ENCODE measurements at regions not wholly inside any gene's neighbourhood (a gene's known extent, or its start where the extent isn't known, plus 50 kb on each side); places are given as distances from the start of the nearest gene placed in this dataset.
A peak's percentile ranks its signal among the peaks of the same experiment; 100 is the strongest.

GRCh38 chr20:51091406-51092195, 68.7 kb upstream of the KCNG1 start:
- DNase-seq: peak; percentile 8

- no peak for DNase-seq
These were observed 66.9 kb upstream of the KCNG1 start for GRCh38 chr20:51089840-51090239.

- DNase-seq: no peak
These were observed 66.4 kb upstream of the KCNG1 start for GRCh38 chr20:51089272-51089781.

- DNase-seq: no peak
These were observed 64.4 kb upstream of the KCNG1 start for GRCh38 chr20:51087266-51087665.

GRCh38 chr20:51085769-51086168, 62.9 kb upstream of the KCNG1 start:
- no peak for DNase-seq

- DNase-seq: no peak
These were observed 61.9 kb upstream of the KCNG1 start for GRCh38 chr20:51084593-51085377.

GRCh38 chr20:51083447-51083846, 60.5 kb upstream of the KCNG1 start:
- no peak for DNase-seq

GRCh38 chr20:51082988-51083387, 60.1 kb upstream of the KCNG1 start:
- no peak for DNase-seq

GRCh38 chr20:51080516-51080915, 57.6 kb upstream of the KCNG1 start:
- no peak for DNase-seq

GRCh38 chr20:51079488-51079887, 56.6 kb upstream of the KCNG1 start:
- DNase-seq: no peak

- no peak for DNase-seq
These were observed 54.8 kb upstream of the KCNG1 start for GRCh38 chr20:51077686-51078060.

- no peak for DNase-seq
These were observed 54.1 kb upstream of the KCNG1 start for GRCh38 chr20:51076786-51077685.

GRCh38 chr20:51074062-51074461, 51.2 kb upstream of the KCNG1 start:
- DNase-seq: no peak

Data from stimulated activated CD4-positive, alpha-beta T cell treated with anti-CD3 and anti-CD28 coated beads, Interleukin-15, amount 100 ng/mL, for 24 hours (primary cell).